GM23338 (cell line): ENCODE measurements at regions not wholly inside any gene's neighbourhood (a gene's known extent, or its start where the extent isn't known, plus 50 kb on each side); places are given as distances from the start of the nearest gene placed in this dataset.

ENCODE experiments used
- ATAC-seq: fragments of 200-7000 bp; cut with Tn5 transposase; 3 replicates; pipeline ENCODE4 v1.9.1; 2020
- DNase-seq: peaks from one replicate; pipeline ENCODE4 v3.0.0-alpha.2; 2015; ENCODE audit warnings: low spot score
- H2AFZ ChIP-seq: fragments of 200-600 bp; sonication (generic); 2 replicates; pipeline ENCODE4 v1.8.0; 2016; ENCODE audit warnings: antibody characterized with exemption, mild to moderate bottlenecking, moderate library complexity
- H3F3A ChIP-seq: fragments of 200-600 bp; sonication (generic); replicated peaks from 2 replicates; pipeline ENCODE4 v1.8.0; 2017; ENCODE audit warnings: antibody characterized with exemption, mixed run types, low read depth
- H3K27ac ChIP-seq: fragments of 200-600 bp; sonication (generic); 2 replicates; pipeline ENCODE4 v1.6.1; 2016; ENCODE audit warnings: low read depth
- H3K27me3 ChIP-seq: fragments of 200-600 bp; sonication (generic); 2 replicates; pipeline ENCODE4 v1.8.0; 2016; ENCODE audit warnings: mild to moderate bottlenecking, mixed run types, moderate library complexity; ENCODE audit not compliant: insufficient read depth
- H3K36me3 ChIP-seq: fragments of 200-600 bp; sonication (generic); 2 replicates; pipeline ENCODE4 v1.8.0; 2016; ENCODE audit warnings: mild to moderate bottlenecking; ENCODE audit not compliant: insufficient read depth
- H3K4me1 ChIP-seq: fragments of 200-600 bp; sonication (generic); 2 replicates; pipeline ENCODE4 v1.8.0; 2016; ENCODE audit warnings: mild to moderate bottlenecking, moderate library complexity; ENCODE audit not compliant: insufficient read depth
- H3K4me2 ChIP-seq: fragments of 200-600 bp; sonication (generic); 2 replicates; pipeline ENCODE4 v1.7.1; 2017; ENCODE audit warnings: mixed run types
- H3K4me3 ChIP-seq: fragments of 200-600 bp; sonication (generic); 2 replicates; pipeline ENCODE4 v1.6.1; 2016; ENCODE audit warnings: mixed run types
- H3K79me2 ChIP-seq: fragments of 200-600 bp; sonication (generic); replicated peaks from 2 replicates; pipeline ENCODE4 v1.8.0; 2017; ENCODE audit warnings: mild to moderate bottlenecking; ENCODE audit not compliant: insufficient read depth
- H3K9me2 ChIP-seq: fragments of 200-600 bp; sonication (generic); 2 replicates; pipeline ENCODE4 v1.8.0; 2017; ENCODE audit not compliant: insufficient read depth
- H4K20me1 ChIP-seq: fragments of 200-600 bp; sonication (generic); replicated peaks from 2 replicates; pipeline ENCODE4 v1.8.0; 2017; ENCODE audit warnings: mild to moderate bottlenecking; ENCODE audit not compliant: insufficient read depth
- H3K27ac Mint-ChIP-seq: 2 replicates; pipeline ENCODE4 v1.8.0; 2020; ENCODE audit warnings: inconsistent platforms, mild to moderate bottlenecking, moderate library complexity, mixed read lengths
- H3K27me3 Mint-ChIP-seq: 3 replicates; pipeline ENCODE4 v1.8.0; 2022; ENCODE audit warnings: low read depth, mild to moderate bottlenecking, moderate library complexity, mixed read lengths, inconsistent platforms; ENCODE audit not compliant: insufficient read depth, poor library complexity
- H3K36me3 Mint-ChIP-seq: 3 replicates; pipeline ENCODE4 v1.8.0; 2021; ENCODE audit warnings: low read depth, mild to moderate bottlenecking, inconsistent platforms, moderate library complexity, mixed read lengths
- H3K4me1 Mint-ChIP-seq: 3 replicates; pipeline ENCODE4 v1.8.0; 2020; ENCODE audit warnings: mild to moderate bottlenecking, inconsistent platforms, mixed read lengths
- H3K4me3 Mint-ChIP-seq: 3 replicates; pipeline ENCODE4 v1.8.0; 2021; ENCODE audit warnings: moderate library complexity, mild to moderate bottlenecking, inconsistent platforms, mixed read lengths
- H3K9me3 Mint-ChIP-seq: 3 replicates; pipeline ENCODE4 v1.8.0; 2020; ENCODE audit warnings: moderate library complexity, mild to moderate bottlenecking, inconsistent platforms, mixed read lengths
- CREB1 ChIP-seq: fragments of 250-450 bp; sonication (Bioruptor Pico); IDR thresholded peaks from 2 replicates; pipeline ENCODE4 v1.5.0; 2020; ENCODE audit warnings: low read depth, mild to moderate bottlenecking, moderate library complexity
- EZH2phosphoT487 ChIP-seq: fragments of 200-600 bp; sonication (generic); IDR thresholded peaks from one replicate; pipeline ENCODE4 v1.8.1; 2018; ENCODE audit warnings: antibody characterized with exemption; ENCODE audit not compliant: unreplicated experiment
- NANOG ChIP-seq: IDR thresholded peaks from 2 replicates; pipeline ENCODE4 v1.6.1; 2016; ENCODE audit warnings: antibody characterized with exemption, borderline replicate concordance
- POLR2AphosphoS5 ChIP-seq: IDR thresholded peaks from 2 replicates; pipeline ENCODE4 v1.6.1; 2016; ENCODE audit warnings: antibody characterized with exemption, low read depth
- ZNF331 ChIP-seq: fragments of 250-450 bp; sonication (Bioruptor Pico); IDR thresholded peaks from 2 replicates; pipeline ENCODE4 v1.5.0; 2020; ENCODE audit warnings: low read depth, mild to moderate bottlenecking, moderate library complexity
- TF ChIP-seq, protein P1 (sequence below): IDR thresholded peaks from one replicate; pipeline ENCODE4 v1.6.1; 2018; ENCODE audit warnings: antibody characterized with exemption; ENCODE audit not compliant: unreplicated experiment
- TF ChIP-seq, protein P2 (sequence below), 2 experiments: fragments of 200-600 bp in 1 of 2; sonication (generic) in 1 of 2; conservative IDR thresholded peaks; 2 replicates each; pipeline versions ENCODE4 v1.5.1 to v1.6.1; 2016 to 2017; ENCODE audit warnings: antibody characterized with exemption in 2 of 2, low read depth in 2 of 2, mild to moderate bottlenecking in 2 of 2, moderate library complexity in 1 of 2
- TF ChIP-seq, protein P3 (sequence below): fragments of 250-450 bp; sonication (Bioruptor Pico); IDR thresholded peaks from 2 replicates; pipeline ENCODE4 v1.5.0; 2020; ENCODE audit warnings: mild to moderate bottlenecking, moderate library complexity
- TF ChIP-seq, protein P4 (sequence below): IDR thresholded peaks from 2 replicates; pipeline ENCODE4 v1.6.1; 2016; ENCODE audit warnings: antibody characterized with exemption

DNA sequence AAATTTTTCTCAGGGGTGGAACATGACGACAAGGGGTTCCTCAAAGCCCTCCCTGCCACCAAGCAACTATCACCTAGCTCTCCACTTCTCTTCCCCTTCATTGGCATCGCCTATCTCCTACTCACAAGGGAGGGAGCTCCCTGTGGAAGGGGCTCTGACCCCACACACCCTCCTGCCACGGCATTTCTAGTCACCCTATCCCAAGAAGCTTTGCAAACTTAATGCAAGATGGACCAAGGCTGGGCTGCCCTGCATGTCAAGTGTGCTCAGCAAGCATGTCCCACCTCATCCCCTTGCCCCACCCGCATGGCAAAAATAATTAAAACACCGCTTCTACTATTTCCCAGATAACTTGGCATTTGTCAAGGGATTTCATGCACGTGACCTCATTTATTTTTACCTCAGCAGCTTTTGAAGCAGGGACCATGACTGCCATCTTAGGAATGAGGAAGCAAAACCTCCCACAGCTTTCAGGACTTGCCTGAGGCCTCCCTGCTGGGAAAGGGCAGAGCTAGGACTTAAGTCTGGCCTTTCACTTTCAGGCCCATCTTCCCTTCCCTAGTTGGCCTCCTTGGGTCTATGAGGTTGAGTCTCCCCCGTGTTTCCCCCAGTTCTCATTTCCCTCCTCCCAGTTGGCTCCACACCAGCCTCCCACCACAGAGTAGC lies 161.3 kb downstream of the TSEN15 start (continued):
- TF ChIP-seq, protein P1, sequence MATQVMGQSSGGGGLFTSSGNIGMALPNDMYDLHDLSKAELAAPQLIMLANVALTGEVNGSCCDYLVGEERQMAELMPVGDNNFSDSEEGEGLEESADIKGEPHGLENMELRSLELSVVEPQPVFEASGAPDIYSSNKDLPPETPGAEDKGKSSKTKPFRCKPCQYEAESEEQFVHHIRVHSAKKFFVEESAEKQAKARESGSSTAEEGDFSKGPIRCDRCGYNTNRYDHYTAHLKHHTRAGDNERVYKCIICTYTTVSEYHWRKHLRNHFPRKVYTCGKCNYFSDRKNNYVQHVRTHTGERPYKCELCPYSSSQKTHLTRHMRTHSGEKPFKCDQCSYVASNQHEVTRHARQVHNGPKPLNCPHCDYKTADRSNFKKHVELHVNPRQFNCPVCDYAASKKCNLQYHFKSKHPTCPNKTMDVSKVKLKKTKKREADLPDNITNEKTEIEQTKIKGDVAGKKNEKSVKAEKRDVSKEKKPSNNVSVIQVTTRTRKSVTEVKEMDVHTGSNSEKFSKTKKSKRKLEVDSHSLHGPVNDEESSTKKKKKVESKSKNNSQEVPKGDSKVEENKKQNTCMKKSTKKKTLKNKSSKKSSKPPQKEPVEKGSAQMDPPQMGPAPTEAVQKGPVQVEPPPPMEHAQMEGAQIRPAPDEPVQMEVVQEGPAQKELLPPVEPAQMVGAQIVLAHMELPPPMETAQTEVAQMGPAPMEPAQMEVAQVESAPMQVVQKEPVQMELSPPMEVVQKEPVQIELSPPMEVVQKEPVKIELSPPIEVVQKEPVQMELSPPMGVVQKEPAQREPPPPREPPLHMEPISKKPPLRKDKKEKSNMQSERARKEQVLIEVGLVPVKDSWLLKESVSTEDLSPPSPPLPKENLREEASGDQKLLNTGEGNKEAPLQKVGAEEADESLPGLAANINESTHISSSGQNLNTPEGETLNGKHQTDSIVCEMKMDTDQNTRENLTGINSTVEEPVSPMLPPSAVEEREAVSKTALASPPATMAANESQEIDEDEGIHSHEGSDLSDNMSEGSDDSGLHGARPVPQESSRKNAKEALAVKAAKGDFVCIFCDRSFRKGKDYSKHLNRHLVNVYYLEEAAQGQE: no peak
- TF ChIP-seq, protein P2, sequence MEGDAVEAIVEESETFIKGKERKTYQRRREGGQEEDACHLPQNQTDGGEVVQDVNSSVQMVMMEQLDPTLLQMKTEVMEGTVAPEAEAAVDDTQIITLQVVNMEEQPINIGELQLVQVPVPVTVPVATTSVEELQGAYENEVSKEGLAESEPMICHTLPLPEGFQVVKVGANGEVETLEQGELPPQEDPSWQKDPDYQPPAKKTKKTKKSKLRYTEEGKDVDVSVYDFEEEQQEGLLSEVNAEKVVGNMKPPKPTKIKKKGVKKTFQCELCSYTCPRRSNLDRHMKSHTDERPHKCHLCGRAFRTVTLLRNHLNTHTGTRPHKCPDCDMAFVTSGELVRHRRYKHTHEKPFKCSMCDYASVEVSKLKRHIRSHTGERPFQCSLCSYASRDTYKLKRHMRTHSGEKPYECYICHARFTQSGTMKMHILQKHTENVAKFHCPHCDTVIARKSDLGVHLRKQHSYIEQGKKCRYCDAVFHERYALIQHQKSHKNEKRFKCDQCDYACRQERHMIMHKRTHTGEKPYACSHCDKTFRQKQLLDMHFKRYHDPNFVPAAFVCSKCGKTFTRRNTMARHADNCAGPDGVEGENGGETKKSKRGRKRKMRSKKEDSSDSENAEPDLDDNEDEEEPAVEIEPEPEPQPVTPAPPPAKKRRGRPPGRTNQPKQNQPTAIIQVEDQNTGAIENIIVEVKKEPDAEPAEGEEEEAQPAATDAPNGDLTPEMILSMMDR (conservative IDR thresholded peaks at IDR 0.05; ENCODE audit: low read depth in 2 of 2): no peak

DNA sequence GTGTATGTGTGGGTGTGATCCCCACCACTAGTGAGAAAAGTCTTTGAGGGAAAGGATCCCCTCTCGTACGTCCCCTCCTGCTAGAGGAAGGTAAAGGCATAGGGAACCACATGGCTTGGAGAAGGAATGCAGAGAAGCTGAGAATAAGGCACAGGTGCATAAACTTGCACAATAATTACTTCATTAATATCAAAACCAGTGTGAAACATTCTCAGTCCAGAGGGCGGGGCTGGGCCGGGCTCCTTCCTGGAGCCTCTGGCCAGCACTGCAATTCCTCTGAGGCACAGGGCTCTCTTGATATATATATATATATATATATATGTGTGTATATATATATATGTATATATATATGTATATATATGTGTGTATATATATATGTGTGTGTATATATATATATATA lies 162.6 kb downstream of the TSEN15 start:
- H3K79me2 ChIP-seq: no peaks in the 10 kb centered on the region
- H3K4me2 ChIP-seq: no peak overlapping the region
- DNase-seq (no peak), ATAC-seq (no peak)
- Mint-ChIP-seq H3K4me1 (no peaks in the 10 kb centered on the region), H3K27me3 (peaks cover 5% of the 10 kb centered on the region), H3K36me3 (no peaks in the 10 kb centered on the region; the same call in 2 of the 3 replicates), H3K4me3 (no peak overlapping the region), H3K27ac (no peak overlapping the region), H3K9me3 (no peaks in the 10 kb centered on the region)
- no peaks in the 10 kb centered on the region for H3K4me1 ChIP-seq
- no peaks in the 10 kb centered on the region for H3K9me2 ChIP-seq
- no peak overlapping the region for H3K27ac ChIP-seq
- H3K4me3 ChIP-seq: no peak overlapping the region
- H3F3A ChIP-seq: no peaks in the 10 kb centered on the region
- H3K36me3 ChIP-seq: no peaks in the 10 kb centered on the region
- H3K27me3 ChIP-seq: no peaks in the 10 kb centered on the region
- no peak overlapping the region for H2AFZ ChIP-seq
- H4K20me1 ChIP-seq: no peaks in the 10 kb centered on the region
- no peak for TF ChIP-seq POLR2AphosphoS5
- TF ChIP-seq ZNF331: no peak
- TF ChIP-seq, protein P3, sequence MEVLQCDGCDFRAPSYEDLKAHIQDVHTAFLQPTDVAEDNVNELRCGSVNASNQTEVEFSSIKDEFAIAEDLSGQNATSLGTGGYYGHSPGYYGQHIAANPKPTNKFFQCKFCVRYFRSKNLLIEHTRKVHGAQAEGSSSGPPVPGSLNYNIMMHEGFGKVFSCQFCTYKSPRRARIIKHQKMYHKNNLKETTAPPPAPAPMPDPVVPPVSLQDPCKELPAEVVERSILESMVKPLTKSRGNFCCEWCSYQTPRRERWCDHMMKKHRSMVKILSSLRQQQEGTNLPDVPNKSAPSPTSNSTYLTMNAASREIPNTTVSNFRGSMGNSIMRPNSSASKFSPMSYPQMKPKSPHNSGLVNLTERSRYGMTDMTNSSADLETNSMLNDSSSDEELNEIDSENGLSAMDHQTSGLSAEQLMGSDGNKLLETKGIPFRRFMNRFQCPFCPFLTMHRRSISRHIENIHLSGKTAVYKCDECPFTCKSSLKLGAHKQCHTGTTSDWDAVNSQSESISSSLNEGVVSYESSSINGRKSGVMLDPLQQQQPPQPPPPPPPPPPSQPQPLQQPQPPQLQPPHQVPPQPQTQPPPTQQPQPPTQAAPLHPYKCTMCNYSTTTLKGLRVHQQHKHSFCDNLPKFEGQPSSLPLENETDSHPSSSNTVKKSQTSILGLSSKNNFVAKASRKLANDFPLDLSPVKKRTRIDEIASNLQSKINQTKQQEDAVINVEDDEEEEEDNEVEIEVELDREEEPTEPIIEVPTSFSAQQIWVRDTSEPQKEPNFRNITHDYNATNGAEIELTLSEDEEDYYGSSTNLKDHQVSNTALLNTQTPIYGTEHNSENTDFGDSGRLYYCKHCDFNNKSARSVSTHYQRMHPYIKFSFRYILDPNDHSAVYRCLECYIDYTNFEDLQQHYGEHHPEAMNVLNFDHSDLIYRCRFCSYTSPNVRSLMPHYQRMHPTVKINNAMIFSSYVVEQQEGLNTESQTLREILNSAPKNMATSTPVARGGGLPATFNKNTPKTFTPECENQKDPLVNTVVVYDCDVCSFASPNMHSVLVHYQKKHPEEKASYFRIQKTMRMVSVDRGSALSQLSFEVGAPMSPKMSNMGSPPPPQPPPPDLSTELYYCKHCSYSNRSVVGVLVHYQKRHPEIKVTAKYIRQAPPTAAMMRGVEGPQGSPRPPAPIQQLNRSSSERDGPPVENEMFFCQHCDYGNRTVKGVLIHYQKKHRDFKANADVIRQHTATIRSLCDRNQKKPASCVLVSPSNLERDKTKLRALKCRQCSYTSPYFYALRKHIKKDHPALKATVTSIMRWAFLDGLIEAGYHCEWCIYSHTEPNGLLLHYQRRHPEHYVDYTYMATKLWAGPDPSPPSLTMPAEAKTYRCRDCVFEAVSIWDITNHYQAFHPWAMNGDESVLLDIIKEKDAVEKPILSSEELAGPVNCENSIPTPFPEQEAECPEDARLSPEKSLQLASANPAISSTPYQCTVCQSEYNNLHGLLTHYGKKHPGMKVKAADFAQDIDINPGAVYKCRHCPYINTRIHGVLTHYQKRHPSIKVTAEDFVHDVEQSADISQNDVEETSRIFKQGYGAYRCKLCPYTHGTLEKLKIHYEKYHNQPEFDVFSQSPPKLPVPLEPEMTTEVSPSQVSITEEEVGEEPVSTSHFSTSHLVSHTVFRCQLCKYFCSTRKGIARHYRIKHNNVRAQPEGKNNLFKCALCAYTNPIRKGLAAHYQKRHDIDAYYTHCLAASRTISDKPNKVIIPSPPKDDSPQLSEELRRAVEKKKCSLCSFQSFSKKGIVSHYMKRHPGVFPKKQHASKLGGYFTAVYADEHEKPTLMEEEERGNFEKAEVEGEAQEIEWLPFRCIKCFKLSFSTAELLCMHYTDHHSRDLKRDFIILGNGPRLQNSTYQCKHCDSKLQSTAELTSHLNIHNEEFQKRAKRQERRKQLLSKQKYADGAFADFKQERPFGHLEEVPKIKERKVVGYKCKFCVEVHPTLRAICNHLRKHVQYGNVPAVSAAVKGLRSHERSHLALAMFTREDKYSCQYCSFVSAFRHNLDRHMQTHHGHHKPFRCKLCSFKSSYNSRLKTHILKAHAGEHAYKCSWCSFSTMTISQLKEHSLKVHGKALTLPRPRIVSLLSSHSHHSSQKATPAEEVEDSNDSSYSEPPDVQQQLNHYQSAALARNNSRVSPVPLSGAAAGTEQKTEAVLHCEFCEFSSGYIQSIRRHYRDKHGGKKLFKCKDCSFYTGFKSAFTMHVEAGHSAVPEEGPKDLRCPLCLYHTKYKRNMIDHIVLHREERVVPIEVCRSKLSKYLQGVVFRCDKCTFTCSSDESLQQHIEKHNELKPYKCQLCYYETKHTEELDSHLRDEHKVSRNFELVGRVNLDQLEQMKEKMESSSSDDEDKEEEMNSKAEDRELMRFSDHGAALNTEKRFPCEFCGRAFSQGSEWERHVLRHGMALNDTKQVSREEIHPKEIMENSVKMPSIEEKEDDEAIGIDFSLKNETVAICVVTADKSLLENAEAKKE: no peak
- TF ChIP-seq, protein P4, sequence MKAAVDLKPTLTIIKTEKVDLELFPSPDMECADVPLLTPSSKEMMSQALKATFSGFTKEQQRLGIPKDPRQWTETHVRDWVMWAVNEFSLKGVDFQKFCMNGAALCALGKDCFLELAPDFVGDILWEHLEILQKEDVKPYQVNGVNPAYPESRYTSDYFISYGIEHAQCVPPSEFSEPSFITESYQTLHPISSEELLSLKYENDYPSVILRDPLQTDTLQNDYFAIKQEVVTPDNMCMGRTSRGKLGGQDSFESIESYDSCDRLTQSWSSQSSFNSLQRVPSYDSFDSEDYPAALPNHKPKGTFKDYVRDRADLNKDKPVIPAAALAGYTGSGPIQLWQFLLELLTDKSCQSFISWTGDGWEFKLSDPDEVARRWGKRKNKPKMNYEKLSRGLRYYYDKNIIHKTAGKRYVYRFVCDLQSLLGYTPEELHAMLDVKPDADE: no peak
- no peak for TF ChIP-seq CREB1 (CRISPR knock-in tag)
- no peak for TF ChIP-seq NANOG
- TF ChIP-seq EZH2phosphoT487: no peak
